ENCODE measurements at regions not wholly inside any gene's neighbourhood (a gene's known extent, or its start where the extent isn't known, plus 50 kb on each side); places are given as distances from the start of the nearest gene placed in this dataset.

- TF ChIP-seq POLR2AphosphoS5 (IDR thresholded peaks at IDR 0.05; ENCODE audit: insufficient read depth in 1 of 2, low read depth in 1 of 2) (no peak), POLR2A (IDR thresholded peaks at IDR 0.05) (no peak)
Observed at GRCh38 chr21:27269644-27270043, 302.8 kb upstream of the ADAMTS5 start.

Measured in vagina (tissue), 2 donors.